T-helper 1 cell treated with Interleukin-12 subunit alpha and Interleukin-12 subunit beta and Interleukin-4 antibody, amounts not matched to agents 30 ng/mL and 1 ng/mL, for 36 hours (primary cell): ENCODE measurements at regions not wholly inside any gene's neighbourhood (a gene's known extent, or its start where the extent isn't known, plus 50 kb on each side); places are given as distances from the start of the nearest gene placed in this dataset.
"Not testable (repeated sequence)": the region's sequence is repeated elsewhere in the genome, so short reads cannot be mapped to it uniquely, and the experiment has no call there.

ENCODE experiments used
- intact Hi-C: fragments of 100-400 bp; cut with micrococcal nuclease; formaldehyde crosslinking; loops from one replicate; pipeline ENCODE4 v1.15.1; 2024

DNA sequence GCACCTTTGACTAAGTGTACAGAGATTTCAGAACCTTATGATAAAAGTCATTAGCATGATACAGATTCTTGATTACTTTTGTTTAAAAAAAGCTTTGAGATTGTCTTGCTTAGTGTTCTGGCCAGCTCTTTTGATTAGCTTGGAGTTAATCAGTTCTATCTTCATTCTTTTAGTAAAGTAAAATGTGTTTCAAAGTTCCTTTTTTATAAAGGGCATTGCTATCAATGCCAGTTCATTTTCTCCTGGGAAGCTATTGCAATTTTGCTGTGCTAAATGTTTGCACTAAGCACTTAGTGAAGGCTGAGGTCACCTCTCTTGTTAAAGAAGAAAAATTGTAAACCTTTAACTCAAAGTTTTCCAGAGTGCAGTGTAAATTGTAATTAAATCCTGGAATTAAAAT is 946.7 kb upstream of the TMPRSS15 start:
- intact Hi-C loops, result no loop called here

DNA sequence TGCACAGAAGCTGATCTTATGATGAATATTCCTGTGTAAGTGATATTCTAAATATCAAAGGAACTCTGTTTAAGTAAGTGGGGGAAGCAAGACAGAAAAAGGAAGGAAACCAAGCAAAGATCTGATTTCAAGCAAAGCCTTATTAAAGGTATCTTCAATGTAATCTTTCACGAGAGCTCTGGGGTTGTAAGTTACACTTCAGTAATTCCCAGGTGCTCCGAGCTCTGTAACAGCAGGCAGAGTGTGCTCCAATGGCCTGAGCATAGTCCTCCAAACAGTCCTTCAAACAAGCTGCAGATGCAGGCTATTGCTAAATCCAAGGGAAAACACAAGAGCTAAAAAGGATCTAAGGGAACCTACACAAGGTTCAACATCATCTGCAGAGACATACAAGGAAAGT is 949.7 kb upstream of the TMPRSS15 start:
- intact Hi-C loops, result no loop called here

DNA sequence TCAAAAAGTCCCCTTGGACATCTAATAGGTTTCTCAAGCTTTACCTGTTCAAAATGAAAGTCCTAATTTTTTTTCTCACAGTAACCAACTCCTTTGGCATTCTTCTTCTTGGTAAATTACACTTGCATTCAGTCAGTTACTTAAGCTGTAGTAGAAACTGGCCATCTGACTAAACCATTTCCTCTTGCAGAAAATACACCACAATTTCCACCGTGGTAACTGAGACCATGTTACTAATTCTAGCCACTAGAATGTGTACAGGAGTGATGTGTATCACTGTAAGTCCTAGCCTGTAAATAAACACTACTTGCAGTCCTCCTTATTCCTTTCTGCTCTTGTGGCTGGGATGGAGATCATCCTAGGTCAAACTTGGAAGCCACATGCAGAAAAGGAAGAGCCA is 965.4 kb upstream of the TMPRSS15 start:
- intact Hi-C loops, result no loop called here

DNA sequence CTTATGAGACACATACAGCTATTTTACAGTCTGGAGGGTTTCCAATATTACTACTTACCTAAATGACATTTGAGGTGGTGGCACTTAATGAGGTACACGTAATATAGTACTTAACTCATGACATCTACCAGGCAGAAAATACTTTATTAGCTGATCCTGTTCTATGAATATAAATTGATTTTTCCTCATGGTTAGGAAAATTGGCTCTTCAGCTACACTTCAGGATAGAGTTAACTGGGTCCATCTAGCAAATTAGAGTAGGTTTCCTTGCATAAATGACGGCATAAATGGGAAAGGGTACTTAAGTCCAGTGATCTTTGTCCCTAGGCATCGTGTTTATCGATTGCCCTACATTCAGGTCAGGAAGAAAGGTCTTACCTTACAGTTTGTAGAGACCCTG is 988.8 kb upstream of the TMPRSS15 start:
- intact Hi-C loops, result no loop called here

DNA sequence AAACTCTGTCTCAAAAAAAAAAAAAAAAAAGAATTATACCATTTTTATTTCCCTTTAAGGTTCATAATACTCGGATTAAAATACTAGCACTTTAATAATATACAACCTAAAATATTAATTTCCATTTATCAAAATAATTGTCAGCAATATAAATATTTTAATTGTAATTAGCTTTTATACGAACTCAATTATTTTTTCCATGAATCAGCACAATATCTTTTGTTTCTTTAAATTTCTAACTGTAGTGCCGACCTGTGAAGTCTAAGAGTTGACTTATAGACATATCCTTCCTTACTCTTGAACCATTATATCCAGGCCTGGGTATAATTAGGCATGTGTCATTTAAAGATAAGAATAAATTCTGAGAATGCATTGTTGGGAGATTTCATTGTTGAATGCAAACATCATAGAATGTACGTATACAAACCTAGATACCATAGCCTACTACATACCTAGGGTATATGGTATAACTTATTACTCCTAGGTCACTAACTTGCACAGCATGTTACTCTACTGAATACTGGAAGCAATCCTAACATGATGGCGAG is 996.7 kb upstream of the TMPRSS15 start:
- intact Hi-C loops, result no loop called here

DNA sequence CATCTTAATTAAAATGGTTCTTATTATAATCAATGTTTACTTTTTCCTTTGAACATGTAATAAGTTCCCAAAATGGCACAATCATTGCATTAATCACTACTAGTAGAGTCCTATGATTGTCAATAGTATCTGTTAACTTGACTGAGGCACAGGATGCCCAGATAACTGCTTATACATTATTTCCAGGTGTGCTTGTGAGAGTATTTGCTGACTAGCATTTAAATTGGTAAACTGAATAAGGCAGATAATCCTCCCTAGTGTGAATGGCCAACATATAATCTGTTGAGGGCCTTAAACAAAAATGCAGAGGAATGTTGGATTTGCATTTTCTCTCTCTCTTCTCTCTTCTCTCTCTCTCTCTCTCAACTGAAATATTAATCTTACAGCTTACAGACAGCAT is 999.3 kb upstream of the TMPRSS15 start:
- intact Hi-C loops, result no loop called here

DNA sequence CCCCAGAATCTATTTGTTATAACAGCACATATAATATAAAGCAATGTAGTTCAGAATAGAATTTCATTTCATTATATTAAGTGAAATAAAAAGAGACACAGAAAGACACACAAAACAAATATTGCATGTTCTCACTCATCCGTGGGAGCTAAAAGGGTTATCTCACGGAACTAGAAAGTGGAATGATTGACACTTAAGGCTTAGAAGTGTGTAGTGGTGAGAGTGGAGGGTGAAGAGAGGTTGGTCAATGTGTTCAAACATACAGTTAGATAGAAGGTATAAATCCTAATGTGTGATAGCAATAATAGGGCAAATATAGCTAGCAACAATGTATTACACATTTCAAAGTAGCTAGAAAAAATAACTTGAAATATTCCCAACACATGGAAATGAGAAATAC is 1001.7 kb upstream of the TMPRSS15 start:
- intact Hi-C loops, result no loop called here

DNA sequence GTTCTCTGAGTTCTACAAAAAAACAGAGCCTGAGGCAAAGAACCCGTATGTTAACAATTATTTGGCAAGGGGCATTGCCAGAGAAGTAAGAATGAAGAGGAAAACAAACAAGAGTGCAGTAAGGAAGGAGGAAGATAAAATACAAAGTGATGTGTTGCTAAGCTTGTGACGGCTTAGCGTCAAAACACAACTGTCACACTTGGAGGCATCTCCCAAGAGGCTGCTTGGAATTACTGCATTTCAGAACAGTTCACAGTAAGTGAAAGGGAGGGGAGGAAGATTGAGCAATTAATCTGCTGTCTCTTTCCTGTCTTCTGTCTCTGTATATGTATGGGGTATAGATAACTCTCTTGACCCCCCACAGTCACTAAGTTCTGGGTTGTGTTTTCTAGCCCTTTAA is 1017.0 kb upstream of the TMPRSS15 start:
- intact Hi-C loops, result no loop called here

DNA sequence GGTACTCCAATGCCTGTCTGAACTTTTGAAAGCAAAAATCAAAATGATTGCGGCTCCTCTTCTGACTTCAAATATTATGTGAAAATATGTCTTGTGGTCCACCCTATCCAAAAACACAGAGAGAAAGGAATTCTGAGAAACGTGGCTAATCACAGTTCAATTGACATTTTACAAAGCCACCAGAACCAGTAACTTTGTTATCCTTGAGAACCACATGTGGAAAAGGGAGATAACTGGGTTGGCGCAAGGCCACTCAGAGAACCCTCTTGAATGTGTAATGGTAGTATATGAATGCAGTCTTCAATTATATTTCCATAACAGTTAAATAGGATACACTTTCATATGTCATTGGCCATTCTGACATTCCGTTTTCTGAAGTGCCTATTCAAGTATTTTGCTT is 1030.0 kb upstream of the TMPRSS15 start:
- intact Hi-C loops, result no loop called here

DNA sequence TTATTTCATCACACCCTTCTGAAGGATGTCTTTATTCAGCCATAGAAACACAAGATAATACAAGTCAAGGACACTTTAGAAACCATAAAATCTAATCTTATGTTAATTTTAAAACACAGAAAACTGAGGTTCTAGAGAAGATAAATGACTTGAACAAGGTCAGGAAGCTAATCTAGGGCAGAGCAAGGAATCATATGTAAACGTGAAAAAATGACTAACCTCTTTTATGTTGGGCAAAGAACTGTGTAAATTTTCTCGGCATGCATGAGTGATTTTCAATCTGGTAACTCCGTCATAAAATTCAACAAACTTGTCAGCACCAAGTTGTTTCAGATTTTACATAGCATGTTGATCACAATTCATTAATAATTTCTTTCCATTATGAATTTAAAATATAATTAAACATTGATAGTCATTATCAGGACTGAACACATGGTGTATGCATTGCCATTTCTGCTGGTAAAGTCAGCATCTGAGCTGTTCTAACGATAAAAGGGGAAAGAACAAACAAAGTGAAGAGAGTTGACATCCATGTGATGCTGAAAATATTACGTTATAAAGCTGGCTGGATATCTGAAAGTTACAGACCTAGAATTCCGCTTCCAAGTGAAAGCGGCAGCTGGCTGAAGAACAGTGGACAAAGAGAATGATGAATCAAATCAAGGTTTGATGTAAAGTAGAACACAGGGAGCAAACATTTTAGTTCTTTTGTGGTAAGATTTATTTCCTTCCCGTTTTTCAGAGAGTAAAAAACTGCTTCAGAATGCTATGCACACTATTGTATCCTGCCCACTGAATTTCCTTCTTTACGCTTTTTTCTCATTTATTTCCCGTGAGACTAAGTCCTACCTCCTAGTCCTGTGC is 1037.4 kb upstream of the TMPRSS15 start:
- intact Hi-C loops, result no loop called here

DNA sequence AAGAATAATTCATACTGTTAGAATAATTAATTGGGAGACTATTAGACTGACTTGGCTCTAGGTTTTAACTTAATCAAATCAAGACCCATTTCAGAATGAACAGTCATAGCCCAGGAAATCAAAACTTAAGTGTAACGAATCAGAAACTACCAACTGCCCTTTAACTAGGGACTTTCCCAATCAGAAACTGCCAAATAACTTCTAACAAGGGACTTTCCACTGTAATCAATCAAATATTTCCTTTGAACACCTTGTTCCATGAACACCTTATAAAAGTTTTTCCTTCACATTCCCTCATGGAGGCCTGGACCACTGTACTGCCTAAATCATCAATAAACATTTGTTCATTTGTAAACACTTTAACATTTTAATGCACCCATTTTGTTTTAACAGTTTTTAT is 1054.7 kb upstream of the TMPRSS15 start:
- intact Hi-C loops, result no loop called here

DNA sequence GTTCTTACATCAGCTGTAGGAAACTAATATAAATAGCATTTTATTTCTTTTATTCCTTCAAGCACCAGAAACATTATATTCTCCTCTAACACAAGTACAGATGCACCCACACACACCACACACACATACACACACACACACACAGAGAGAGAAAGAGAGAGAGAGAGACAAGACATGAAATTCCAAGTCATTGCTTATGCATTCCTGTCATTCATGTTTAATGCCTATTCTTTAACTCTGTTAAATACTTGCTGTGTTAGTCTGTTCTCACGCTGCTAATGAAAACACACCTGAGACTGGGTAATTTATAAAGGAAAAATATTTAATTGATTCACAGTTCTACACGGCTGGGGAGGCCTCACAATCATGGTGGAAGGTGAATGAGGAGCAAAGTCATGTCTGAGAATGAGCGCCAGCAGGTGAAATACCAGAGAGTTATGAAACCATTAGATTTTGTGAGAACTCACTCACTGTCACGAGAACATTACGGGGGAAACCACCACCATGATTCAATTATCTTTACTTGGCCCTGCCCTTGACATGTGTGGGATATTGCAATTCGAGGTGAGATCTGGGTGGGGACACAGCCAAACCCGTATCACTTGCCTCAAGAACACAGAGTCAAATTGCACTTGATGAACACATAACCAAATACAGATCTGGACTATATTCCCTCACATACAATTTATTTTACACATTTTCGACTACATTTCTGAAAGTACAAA is 1058.1 kb upstream of the TMPRSS15 start:
- intact Hi-C loops, result no loop called here

DNA sequence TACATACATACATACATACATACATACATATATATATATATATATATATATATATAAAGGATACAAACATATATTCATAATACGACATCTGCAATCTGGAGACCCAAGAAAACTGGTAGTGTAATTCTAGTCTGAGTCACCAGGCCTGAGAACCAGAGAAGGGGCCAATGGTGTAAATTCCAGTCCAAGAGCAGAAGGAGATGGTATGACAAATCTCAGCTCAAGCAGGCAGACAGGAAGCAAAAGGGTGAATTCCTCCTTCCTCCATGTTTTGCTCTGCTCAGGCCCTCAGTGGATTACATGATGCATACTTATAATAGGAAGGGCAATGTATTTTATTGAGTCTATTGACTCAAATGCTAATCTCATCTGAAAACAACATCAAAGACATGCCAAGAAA is 1060.4 kb upstream of the TMPRSS15 start:
- intact Hi-C loops, result no loop called here

DNA sequence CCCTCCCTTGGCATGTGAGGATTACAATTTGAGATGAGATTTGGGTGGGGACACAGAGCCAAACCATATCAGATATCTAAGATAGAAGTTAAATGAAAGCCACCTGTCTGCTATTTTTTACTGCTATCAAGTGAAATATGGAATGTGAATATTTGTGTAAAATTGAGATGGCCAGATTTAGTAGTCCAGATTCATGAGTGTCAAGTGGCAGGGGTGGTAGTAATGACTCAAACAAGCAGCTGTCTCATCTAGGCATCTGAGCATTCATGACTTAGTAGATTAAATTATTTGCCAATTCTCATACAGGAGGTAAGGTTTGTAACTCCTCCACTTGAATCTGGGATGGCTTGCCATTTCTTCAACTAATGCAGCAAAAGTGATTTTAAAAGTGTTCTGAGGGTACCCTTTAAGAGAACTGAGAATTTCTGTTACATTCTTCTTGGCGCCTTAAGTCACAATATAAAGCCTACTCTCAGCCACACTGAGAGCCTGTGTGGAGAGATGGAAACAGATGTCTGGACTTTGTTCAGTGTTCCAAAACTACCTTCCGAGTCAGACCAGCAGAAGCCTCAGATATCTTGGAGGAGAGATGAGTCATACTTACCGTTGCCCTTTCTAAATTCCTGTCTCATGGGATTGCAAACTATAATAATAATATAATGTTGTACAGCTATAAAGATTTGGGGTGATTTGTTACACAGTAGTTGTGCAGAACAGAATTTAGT is 1065.6 kb upstream of the TMPRSS15 start:
- intact Hi-C loops, result no loop called here

DNA sequence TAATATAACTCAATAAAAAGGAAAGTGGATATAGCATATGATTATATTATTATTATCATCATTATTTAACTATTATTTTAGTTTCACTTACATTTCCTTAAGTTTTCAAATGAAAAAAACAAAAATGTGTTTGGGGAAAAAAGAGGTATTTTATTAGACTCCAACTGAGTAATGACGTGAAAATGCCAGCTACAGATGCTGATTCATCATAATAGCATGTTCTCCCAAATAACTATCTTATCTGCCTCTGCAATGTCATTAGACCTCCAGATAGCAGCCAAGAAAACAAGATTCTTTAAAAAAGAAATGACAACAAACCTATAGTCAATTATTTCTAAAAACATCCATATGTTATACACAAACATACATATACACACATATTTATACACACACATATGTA is 1071.9 kb upstream of the TMPRSS15 start:
- intact Hi-C loops, result no loop called here

DNA sequence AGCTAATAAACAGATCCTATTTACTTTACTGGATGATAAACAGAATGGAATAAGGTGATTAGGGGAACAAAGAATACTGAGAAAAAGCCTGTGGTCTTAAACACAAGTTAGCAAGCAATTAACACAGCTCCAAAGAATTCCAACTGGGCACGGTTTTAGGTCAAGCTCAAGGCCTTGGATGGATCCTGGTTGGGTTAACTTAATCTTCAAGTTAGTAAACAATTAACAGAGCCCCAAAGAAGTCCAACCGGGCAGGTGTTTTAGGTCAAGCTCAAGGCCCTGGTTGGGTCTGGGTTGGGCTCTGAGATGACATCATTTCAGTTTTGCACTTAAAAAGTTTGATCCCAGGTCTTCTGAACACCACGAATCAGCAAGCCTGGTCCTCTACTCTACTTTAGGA is 1086.3 kb upstream of the TMPRSS15 start:
- intact Hi-C loops, result no loop called here

DNA sequence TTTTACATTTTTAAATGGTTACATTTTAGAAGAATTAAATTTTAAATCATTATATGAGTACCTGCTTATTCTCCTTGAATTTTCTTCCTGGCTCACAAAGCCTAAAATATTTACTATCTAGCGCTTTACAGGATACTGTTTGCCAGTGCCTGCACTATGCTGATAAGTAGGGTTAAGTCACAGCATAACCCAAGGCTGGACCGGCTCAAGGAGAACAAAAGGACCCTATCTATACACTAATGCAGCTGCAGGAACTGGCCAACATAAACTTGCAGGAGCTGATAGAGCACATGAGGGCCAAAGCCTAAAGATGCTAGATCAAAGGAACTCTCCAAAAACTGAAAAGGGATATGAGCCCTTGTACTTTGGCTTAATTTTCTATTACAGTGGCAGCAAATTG is 1086.9 kb upstream of the TMPRSS15 start:
- intact Hi-C loops, result no loop called here

DNA sequence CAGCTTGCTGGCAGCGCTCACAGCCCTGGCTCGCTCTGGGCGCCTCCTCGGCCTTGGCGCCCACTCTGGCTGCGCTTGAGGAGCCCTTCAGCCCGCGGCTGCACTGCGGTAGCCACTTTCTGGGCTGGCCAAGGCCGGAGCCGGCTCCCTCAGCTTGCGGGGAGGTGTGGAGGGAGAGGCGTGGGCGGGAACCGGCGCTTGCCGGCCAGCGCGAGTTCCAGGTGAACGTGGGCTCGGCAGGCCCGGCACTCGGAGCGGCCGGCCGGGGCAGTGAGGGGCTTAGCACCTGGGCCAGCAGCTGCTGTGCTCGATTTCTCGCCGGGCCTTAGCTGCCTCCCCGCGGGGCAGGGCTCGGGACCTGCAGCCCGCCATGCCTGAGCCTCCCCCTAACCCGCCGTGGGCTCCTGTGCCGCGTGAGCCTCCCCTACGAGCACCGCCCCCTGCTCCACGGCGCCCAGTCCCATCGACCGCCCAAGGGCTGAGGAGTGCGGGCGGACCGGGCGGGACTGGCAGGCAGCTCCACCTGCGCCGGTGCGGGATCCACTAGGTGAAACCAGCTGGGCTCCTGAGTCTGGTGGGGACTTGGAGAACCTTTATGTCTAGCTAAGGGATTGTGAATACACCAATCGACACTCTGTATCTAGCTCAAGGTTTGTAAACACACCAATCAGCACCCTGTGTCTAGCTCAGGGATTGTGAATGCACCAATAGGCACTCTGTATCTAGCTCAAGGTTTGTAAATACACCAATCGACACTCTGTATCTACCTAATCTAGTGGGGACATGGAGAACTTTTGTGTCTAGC is 1090.1 kb upstream of the TMPRSS15 start:
- intact Hi-C loops, result not testable (repeated sequence)

DNA sequence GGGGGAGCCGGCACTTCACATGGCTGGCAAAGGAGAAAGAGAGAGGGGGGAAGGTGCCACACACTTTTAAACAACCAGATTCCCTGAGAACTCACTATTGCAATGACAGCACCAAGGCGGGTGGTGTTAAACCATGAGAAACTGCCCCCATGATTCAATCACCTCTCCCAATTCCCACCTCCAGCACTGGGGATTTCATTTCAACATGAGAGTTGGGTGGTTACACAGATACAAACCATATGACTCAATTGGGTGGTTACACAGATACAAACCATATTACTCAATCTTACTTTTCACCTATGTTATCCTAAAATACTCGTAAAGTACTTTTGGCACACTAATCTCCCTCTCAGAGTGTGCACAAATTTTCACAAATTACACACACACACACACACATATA is 1097.5 kb upstream of the TMPRSS15 start:
- intact Hi-C loops, result no loop called here

DNA sequence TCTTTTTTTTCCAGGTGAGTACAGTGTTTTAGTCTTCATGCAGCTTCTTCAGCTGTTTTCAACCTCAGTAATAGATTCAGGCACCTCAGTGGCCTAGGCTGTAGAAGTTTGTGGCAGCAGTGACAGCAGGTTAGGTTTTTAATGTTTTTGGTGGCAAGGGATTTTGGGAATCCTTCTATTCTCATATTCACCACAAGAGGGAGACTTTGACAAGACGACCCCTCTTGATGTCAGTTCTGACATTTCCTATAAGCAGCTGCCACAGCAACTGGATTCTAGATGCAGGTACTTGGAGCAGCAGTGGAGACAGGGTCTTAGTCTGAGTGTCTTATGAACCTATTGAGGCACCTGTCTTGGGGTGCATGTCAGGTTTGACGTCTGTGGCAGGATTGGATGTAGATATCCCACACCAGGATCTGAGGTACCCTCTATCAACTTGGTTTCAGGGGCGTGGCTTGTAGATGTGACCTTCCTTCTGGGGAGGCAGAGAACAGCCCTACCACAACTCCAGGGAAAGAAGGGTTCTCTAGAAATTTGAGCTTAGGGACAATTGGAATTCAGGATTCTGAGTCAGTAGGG is 1104.2 kb upstream of the TMPRSS15 start:
- intact Hi-C loops, result no loop called here

DNA sequence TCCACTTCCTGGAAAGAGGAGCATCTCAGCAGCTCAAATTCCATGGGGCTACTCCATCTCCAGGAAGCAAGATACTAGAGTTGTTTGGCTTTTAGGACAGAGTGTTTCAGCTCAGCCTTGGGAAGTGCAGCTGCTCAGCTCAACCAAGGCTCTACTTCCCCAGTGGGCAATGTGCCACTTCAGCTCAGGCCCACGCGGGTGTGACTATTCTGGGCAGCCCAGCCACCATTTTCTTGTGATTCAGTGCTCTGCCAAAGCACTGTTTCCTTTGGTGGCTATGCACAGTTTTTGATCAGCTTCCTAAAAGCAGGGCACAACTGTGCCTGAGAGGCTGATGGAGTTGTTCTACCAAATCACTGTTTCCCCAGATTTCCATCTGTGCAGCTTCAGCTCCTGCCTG is 1104.9 kb upstream of the TMPRSS15 start:
- intact Hi-C loops, result no loop called here
